HG03025 (cell line): ENCODE measurements at regions not wholly inside any gene's neighbourhood (a gene's known extent, or its start where the extent isn't known, plus 50 kb on each side); places are given as distances from the start of the nearest gene placed in this dataset.
"Not testable (repeated sequence)": the region's sequence is repeated elsewhere in the genome, so short reads cannot be mapped to it uniquely, and the experiment has no call there.

Experiments
- ATAC-seq: cut with Tn5 transposase; IDR thresholded peaks from one replicate; pipeline ENCODE4 v1.9.1; 2021; ENCODE audit warnings: mild to moderate bottlenecking, moderate library complexity; ENCODE audit not compliant: unreplicated experiment, low FRiP score

GRCh38 chr20:23142162-23143050 is 56.3 kb upstream of the CD93 start:
- peak; percentile 75 for ATAC-seq

GRCh38 chr20:23141450-23142161 is 55.5 kb upstream of the CD93 start:
- ATAC-seq: no peak

GRCh38 chr20:23140991-23141390 is 54.9 kb upstream of the CD93 start:
- no peak for ATAC-seq

GRCh38 chr20:23139984-23140383 is 53.9 kb upstream of the CD93 start:
- not testable (repeated sequence) for ATAC-seq

- ATAC-seq: no peak
Measured at GRCh38 chr20:23139524-23139923, 53.4 kb upstream of the CD93 start.

- no peak for ATAC-seq
Measured at GRCh38 chr20:23138682-23139081, 52.6 kb upstream of the CD93 start.

GRCh38 chr20:23138226-23138625 is 52.1 kb upstream of the CD93 start:
- ATAC-seq: no peak

- ATAC-seq: no peak
Measured at GRCh38 chr20:23136893-23137745, 51.0 kb upstream of the CD93 start.

GRCh38 chr20:23135449-23136420 is 49.6 kb upstream of the CD93 start:
- ATAC-seq: no peak
